K562 (cell line): ENCODE measurements at regions not wholly inside any gene's neighbourhood (a gene's known extent, or its start where the extent isn't known, plus 50 kb on each side); places are given as distances from the start of the nearest gene placed in this dataset.

Experiments
- CC2D1A ChIP-seq: fragments of 450-650 bp; IDR thresholded peaks from 2 replicates; pipeline ENCODE4 v1.6.1; 2017; ENCODE audit warnings: mild to moderate bottlenecking
- CHAMP1 ChIP-seq: fragments of 450-650 bp; IDR thresholded peaks from 2 replicates; pipeline ENCODE4 v1.6.1; 2016; ENCODE audit warnings: mild to moderate bottlenecking
- FOXK1 ChIP-seq: sonication (generic); formaldehyde crosslinking; IDR thresholded peaks from 2 replicates; pipeline ENCODE4 v1.8.0; 2022; ENCODE audit warnings: missing genetic modification reagents, mild to moderate bottlenecking, borderline replicate concordance
- FOXP4 ChIP-seq: sonication (generic); formaldehyde crosslinking; IDR thresholded peaks from 2 replicates; pipeline ENCODE4 v1.8.0; 2022; ENCODE audit warnings: mild to moderate bottlenecking, missing genetic modification reagents, borderline replicate concordance
- MGA ChIP-seq: fragments of 450-650 bp; IDR thresholded peaks from 2 replicates; pipeline ENCODE4 v1.6.1; 2016; ENCODE audit warnings: mild to moderate bottlenecking, moderate library complexity
- NCOA4 ChIP-seq: fragments of 450-650 bp; IDR thresholded peaks from 2 replicates; pipeline ENCODE4 v1.6.1; 2018; ENCODE audit warnings: mild to moderate bottlenecking; ENCODE audit not compliant: partially characterized antibody
- NFE2 ChIP-seq: IDR thresholded peaks from 2 replicates; pipeline ENCODE4 v1.6.1; 2014; ENCODE audit warnings: antibody characterized with exemption, low read depth
- PHB2 ChIP-seq: fragments of 450-650 bp; IDR thresholded peaks from 2 replicates; pipeline ENCODE4 v1.6.1; 2017; ENCODE audit warnings: low read depth
- SRF ChIP-seq, 2 experiments: fragments of 250-450, 450-650 bp in 1 of 2; sonication (Bioruptor Pico) in 1 of 2; sonication (generic) in 1 of 2; formaldehyde crosslinking; IDR thresholded peaks; 2 replicates each; pipeline versions ENCODE4 v1.5.0 to v1.5.1; 2020 to 2022; ENCODE audit warnings: mild to moderate bottlenecking in 1 of 2, missing genetic modification reagents in 1 of 2
- TFAM ChIP-seq: fragments of 250-450 bp; sonication (Bioruptor Pico); conservative IDR thresholded peaks from 2 replicates; pipeline ENCODE4 v1.5.0; 2021; ENCODE audit warnings: mild to moderate bottlenecking, moderate library complexity
- ZNF778 ChIP-seq: fragments of 450-650 bp; formaldehyde crosslinking; IDR thresholded peaks from 2 replicates; pipeline ENCODE4 v1.4.0; 2020; ENCODE audit warnings: mild to moderate bottlenecking, moderate library complexity

GRCh38 chr19:46958532-46958931 lies 61.1 kb upstream of the NPAS1 start (continued):
- TF ChIP-seq MGA (peak; percentile 40; the same call in 1 of the 2 replicates), FOXK1 (CRISPR knock-in tag) (no peak), FOXP4 (no peak), TFAM (no peak), ZNF778 (CRISPR knock-in tag) (no peak), NFE2 (no peak), PHB2 (no peak), CHAMP1 (no peak), SRF (CRISPR knock-in tag; IDR thresholded peaks at IDR 0.05) (no peak), CC2D1A (no peak), NCOA4 (no peak)
